Hypothalamus (tissue), 51 donors: ENCODE measurements at regions not wholly inside any gene's neighbourhood (a gene's known extent, or its start where the extent isn't known, plus 50 kb on each side); places are given as distances from the start of the nearest gene placed in this dataset.
"Not testable (repeated sequence)": the region's sequence is repeated elsewhere in the genome, so short reads cannot be mapped to it uniquely, and the experiment has no call there.

ENCODE experiments used
- DNase-seq, 51 donors: peaks; one replicate each; lab custom pipeline; 2025; lab: John Stamatoyannopoulos, UW

DNA sequence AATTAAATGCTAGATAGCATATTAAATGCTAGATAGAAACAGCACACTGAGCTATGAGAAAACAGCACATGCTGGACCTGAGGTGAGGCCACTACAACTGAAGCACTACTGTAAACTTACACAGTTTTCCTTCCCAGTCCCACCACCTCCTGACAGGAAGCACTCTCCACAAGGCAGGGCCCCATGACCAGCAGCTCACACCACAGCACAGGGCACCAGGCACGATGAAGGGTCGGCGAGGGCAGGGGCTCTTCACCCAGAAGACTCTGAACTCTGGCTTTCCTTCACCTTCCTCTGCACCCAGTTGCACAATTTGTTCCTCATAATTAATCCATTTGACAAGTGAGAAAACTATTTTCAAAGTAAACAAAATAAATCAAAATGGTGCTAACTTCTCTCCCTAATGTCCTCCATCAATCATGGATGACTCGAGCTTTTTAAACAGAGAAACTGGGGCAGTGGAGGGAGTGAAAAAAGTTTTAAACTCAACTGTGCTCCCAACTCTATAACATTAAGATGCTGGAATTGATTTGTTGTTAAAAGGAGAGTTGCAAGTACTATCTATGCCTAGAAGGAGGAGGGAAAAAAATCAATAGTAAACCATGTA, 568.7 kb downstream of the UQCRFS1 start:
- no peak for DNase-seq

DNA sequence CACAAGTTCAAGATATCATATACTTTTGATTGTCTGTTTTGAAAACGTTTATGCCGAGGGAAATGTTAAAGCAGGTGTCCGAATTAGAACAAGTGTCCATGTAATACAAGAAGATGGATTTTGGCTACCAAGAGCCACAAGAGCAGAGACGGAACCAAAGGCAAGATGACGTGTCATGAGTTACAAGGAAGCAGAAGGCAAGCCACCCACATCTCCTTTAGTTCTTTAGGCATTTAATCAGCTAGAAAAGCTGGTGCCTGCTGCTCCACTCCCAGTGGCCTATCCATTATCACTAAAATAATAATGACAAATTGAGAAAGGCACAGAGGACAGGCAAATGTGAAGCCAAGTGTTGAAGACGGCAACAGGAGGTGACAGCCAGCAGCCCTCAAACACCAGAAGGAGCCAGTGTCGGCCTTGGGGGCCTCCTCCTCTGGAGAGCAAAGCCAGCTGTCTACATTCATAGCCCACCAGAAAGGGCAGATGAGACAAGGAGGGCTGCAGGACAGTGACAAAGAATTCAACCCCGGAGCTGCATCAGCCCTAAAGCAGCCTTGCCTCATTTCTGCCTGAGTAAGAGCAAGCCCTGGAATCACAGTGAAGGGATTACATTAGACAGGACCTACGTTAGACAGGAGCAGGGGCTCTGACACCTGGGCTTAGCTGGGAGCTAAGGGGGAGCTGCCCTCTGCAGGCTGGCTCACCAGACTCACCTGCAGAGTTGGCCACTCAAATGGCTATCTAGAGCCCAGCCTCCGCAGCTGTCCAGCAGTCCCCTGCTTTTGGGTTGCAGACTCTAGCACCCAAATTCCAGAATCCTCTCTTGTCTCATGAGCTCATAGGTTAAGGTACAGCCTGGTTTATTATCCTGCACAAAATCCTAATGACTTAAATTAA, 569.9 kb downstream of the UQCRFS1 start:
- no peak for DNase-seq

DNA sequence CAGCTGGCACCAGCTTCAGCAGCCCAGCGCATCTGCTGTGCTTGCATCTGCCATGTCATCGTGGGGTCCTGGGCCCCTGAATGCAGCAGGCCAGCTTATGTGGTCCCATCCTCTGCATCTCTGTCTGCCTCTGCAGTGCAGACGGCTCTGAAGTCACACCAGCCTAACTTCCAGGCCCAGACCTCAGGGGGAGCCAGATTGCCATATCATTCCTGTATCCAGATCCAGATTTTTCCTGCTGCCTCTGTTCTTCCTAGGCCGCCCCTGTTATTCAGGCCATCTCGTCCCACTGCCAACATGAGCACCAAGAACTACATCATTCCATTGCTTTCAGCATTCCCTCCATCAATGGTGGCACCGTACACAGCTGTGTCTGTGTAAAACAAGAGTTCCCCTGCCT, 571.6 kb downstream of the UQCRFS1 start:
- DNase-seq, result no peak

DNA sequence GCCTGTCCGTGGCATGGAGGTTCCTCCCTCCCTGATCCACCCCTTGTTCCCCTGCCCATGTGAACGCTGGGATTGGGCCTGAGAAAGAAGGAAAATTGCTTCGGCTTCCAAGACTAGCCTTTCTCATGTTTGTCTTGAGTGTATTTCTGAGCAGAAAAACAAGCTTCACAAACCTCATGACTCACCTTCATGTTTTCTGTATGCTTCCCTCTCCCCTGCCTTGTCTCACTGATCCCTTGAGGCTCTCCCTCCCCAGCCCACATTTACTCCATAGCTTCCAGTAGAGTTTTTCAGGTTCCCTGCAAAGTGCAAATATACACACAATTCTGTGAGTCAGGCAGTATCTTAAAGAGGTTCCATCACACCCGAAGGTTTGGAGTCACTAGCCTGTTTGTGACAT, 572.4 kb downstream of the UQCRFS1 start:
- DNase-seq, result no peak

DNA sequence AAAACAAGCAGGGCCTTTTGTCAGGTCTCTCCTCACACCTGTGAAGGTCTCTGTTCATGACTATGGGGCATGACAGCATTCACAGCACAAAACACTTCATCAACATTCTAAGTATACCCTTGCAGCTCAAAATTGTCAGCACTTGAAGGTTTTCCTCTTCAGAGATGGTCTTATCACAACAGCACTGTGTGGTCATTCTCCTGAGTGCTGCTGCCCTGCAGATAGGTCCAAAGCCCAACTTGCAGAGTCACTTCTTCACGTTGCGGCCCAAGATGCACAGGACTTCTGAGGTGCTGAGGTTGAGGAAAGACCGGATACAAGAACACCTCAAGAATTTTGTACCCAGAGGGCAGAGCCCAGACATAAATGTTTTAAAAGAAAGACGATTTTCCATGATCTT, 574.5 kb downstream of the UQCRFS1 start:
- DNase-seq, result no peak

DNA sequence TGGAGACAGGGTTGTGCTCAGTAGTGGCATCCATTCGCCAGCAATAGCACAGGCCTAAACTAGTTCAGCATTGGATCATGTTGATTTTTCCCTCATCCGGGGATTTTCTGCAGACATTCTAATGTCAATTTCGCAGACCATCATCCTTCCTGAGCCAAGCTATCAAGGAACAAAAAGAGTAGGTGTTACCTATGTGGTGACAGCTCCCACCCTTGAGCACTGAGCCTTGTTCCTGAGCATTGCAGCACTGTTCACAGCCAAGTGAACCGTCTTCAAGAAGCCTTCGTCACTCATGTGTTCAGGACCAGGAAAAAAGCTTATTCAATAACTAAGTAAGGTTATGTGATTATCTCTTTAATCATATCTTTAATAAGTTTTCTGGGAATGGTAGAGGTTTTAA, 576.2 kb downstream of the UQCRFS1 start:
- DNase-seq, result no peak

DNA sequence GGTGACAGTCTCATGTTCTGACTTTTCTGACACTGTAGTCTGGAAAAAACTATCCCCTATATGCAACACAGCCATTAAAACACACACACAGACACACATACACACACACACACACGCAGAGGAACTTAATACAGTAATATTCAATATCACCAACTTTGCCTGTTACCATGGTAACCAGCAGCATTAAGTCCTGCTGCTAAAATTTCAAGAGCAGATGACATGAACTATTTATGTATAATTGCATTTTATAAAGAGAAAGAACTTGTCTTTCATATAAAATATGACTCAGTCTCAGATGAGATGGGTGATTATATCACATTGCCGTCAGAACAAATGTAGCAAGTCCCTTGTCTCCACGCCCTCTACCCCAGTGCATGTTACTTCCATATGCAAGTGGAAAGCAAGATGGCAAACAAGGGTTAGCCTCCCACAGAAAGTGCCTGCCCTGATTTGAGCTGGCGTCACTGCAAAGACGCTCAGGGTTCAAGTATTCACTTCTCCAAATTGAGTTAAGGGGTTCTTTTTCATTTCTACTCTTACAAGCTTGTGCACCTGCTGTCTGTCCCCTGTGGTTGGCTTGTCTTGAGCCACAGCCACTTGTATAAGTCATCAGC, 576.8 kb downstream of the UQCRFS1 start:
- peak in 1 of 51 donors; percentile 12 for DNase-seq

DNA sequence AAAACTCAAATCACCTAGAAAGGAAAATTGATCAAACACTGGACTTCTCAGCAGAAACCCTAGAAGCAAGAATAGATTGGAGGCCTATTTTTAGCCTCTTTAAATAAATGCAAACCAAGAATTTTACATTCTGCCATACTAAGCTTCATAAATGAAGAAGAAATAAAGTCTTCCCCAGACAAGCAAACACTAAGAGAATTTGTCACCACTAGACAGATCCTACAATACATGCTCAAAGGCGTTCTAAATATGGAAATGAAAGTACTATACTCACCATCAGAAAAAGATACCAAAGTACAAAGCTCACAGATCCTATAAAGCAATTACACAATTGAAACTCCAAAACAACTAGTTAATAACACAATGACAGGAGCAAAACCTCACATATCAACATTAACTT, 578.1 kb downstream of the UQCRFS1 start:
- no peak for DNase-seq

DNA sequence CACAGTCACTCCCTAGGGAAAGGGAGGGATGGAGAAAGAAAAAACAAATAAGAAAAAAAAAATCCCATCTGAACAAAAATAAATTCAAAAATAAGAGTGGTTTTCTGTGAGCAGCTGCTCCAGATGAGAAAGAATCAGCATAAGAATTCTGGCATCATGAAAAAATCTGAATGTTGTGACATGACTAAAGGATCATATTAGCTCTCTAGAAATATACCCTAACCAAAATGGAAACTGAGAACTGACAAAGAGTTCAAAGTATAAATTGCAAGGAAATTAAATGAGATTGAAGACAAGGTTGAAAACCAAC, 579.0 kb downstream of the UQCRFS1 start:
- no peak for DNase-seq

DNA sequence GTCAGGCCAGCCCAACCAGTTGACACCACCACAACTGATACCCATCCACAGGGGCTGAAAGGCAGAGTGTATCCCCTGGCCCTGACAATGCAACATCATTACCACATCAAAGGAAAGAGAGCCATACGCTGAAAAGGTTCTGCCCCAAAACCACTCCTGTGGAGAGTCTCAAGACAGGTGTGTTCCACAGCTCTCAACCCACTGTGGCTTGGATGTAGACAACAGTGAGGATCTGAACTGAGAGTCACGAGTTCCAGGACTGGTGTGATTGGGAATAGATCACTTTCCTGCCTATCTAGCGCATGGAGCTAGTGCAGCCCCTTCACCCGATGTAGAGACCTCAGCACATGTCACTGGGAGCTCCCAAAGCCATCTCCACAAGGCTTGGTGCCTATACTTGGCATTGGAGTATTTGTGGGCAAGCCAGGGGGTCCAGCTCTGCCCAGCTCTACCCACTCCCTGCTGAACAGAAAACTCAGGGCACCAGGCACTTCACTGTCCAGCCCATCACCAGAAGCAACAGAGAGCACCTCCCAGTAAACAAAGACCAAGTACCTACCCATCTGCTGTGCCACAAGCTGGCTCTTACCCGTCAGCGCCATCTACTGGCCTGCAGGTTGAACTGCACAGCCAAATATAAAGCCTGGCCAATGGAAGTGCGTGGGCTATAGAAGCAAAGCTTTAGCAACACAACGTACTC, 579.5 kb downstream of the UQCRFS1 start:
- DNase-seq, result peak in 12 of 51 donors; percentile 2 to 45 (median 9)

DNA sequence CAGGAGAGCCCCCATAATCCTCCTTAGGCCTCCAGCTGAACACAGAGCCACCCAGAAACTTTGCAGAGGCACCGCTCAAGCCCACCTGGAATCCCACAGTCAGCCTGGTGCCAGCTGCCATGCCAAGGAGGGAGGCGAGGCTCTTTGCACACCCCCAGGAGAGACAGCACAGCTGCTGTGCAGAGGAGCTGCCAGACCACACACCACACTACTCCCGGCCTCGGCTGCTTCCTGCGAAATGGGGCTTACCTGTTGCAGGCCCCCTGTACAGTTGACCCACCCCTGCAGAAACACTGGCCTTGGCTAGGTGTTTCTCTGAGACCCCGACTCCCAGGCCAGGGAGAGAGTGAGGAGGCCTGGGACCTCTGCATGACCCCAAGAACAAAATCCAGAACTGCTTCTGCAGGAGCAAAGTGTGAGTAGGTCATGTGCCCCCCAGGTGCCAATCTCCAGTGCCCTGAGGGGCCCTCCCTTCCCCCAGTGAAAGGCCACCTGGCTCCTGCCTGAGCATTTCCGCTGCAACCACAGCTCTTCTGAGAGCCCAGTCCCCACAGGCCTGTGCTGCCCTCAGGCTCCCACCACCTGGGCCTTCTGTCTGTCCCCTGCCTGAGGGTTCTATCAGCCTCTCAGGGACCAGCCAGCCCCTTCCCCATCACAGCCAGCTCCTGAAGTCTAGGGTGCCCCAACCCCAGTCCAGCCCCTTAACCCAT, 580.4 kb downstream of the UQCRFS1 start:
- no peak for DNase-seq

DNA sequence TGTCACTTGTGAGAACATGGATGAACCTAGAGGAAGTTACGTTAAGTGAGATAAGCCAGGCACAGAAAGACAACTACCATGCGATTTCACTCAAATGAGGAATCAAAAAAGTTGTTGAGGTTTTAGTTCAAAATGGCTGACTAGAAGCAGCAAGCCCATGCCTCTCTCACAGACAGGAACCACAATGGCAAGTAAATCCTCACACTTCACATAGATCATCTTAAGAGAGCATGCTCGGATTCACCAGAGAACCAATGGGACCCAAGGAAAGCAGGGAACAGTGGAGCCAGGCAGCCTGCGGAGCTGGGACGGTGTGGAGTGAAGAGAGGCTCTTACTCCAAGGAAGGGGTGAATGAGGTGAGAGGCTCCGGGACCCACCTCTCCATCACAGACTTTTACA, 581.0 kb downstream of the UQCRFS1 start:
- DNase-seq, result no peak

DNA sequence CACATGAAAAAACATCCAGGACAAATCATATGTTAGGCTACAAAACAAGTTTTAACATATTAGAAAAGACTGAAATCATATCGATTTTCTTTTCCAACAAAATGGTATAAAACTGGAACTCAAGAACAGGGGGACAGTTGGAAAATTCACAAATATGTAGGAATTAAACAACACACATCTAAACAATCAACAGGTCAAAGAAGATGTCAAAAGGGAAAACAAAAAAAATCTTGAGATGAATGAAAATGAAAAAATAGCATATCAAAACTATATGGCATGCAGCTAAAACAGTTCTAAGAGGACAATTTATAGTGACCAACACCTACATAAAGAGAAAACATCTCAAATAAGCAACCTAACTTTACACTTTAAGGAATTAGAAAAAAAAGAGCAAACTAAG, 585.3 kb downstream of the UQCRFS1 start:
- no peak for DNase-seq

DNA sequence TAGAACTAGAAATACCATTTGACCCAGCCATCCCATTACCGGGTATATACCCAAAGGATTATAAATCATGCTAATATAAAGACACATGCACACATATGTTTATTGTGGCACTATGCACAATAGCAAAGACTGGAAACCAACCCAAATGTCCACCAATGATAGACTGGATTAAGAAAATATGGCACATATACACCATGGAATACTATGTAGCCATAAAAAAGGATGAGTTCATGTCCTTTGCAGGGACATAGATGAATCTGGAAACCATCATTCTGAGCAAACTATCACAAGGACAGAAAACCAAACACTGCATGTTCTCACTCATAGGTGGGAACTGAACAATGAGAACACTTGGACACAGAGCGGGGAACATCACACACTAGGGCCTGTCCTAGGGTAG, 586.5 kb downstream of the UQCRFS1 start:
- not testable (repeated sequence) for DNase-seq

DNA sequence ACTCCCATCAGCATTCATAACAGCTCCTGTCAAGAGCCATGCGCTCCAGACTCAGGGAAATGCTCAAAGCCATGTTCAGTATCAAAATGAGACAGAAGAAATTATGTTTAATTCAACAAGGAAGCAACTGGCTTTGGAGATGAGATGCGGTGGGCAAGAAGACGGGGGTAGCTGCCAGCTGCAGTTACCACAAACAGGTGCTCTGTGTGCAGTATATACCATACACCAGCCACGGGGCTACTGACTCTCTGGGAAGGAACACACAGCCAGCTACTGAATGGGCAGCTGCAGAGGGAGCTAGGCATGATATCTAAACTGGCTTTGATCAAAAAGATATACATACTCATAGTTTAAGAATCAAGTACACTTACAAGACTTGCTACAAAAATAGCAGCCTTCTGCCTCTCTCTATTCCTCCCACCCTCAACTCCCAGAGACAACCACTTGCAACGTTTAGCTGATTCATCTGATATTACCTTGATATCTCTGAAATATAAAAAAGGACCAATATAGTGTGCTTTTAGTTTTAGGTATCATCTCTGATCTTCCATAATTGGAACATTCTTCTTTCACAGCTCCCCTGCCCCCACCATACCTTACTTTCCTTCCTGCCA, 593.0 kb downstream of the UQCRFS1 start:
- no peak for DNase-seq

DNA sequence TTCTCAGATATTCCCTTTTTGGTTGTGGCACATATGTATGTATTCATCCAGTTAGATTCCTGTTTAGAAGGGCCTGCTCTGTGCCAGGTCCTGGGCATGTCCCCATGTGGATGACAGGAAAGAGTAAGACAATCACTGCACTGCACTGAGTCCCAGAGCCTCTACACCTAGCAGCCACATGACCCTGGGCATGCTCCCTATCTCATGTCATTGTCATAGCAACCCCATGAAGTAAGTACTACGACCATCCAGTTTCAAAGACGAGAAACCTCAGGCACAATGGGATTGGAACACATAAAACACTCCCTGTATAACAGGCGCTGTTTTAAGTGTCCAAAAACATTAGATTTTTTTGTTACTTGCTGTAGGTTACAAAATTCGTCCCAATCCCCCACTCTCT, 594.4 kb downstream of the UQCRFS1 start:
- DNase-seq, result no peak

DNA sequence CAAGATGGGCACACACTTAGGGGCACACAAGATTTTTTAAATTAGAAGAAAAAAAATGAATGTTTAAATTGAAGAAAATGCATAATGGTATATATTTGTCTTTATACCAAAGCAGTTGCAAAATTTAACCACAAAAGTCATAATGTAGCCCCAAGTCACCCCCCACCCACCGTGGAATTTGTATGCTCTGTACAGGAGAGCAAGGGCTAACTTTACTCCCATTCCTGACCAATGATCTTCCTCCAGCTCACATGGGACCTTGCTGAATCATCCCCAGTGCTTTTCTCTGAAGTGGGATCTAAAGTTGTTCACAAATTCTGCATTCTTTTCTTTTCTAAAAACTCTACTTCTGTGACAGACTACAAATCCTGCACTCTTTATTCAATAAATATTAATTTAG, 597.0 kb downstream of the UQCRFS1 start:
- no peak for DNase-seq

DNA sequence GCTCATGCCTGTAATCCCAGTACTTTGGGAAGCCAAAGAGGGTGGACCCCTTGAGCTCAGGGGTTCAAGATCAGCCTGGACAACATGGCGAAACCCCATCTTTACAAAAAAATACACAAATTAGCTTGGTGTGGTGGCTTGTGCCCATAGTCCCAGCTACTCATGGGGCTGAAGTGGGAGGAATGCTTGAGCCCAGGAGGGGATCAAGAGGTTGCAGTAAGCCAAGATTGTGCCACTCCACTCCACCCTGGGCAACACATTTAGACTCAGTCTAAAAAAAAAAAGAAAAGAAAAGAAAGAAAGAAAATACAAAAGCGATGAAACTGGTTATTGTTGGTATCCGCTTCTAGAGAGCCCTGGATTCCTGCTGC, 597.4 kb downstream of the UQCRFS1 start:
- DNase-seq, result no peak

DNA sequence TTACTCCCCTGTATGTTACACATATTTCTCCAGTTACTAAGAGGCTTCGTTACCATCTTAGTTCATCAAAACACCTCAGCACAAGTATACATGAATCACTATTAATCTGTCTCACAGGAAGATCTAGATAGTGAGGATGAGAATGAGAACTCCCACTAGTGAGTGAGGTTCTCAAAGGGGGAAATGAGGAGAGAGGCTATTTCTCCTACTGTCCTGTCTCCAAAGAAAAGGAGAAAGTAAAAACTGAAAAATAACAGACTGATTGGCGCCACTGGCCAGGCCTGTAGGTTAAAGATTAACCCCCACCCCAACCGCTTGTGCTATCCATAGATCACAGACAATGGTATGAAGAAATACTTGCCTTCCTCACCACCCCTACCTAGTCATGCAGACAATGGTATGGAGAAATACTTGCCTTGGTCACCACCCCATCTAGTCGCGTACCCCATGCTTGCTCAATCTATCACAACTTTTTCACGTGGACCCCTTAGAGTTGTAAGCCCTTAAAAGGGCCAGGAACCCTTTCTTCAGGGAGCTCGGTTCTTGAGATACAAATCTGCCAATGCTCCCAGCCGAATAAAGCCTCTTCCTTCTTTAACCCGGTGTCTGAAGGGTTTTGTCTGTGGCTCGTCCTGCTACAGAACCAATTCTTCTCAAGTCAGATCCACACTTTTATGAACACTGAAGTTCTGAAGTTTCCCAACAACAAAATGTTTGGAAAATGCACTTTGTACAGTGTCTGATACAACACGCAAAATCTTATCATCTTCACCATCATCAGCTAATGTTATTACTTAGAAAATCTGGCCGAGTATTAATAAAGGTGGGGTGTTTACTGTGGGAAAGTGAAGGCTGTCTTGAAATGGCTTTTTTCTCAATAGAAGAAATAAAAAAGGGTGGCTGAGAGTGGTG, 598.1 kb downstream of the UQCRFS1 start:
- no peak for DNase-seq
